ENCODE measurements at regions not wholly inside any gene's neighbourhood (a gene's known extent, or its start where the extent isn't known, plus 50 kb on each side); places are given as distances from the start of the nearest gene placed in this dataset.

GRCh38 chr5:96022971-96023370, 61.3 kb upstream of the ELL2 start:
- H3K4me3 Mint-ChIP-seq = no peak overlapping the region
- H3K27ac Mint-ChIP-seq = no peak overlapping the region
- H3K9me3 Mint-ChIP-seq = no peaks in the 10 kb centered on the region
- no peaks in the 10 kb centered on the region for H3K36me3 Mint-ChIP-seq
- ATAC-seq (replicated peaks) (no peak), DNase-seq (no peak)
- H3K27me3 Mint-ChIP-seq = no peaks in the 10 kb centered on the region
- H3K4me1 Mint-ChIP-seq = peaks cover 0 to 2% of the 10 kb centered on the region in 2 donors

GRCh38 chr5:96017951-96018350, 56.3 kb upstream of the ELL2 start:
- DNase-seq (no peak), ATAC-seq (replicated peaks) (no peak)
- Mint-ChIP-seq H3K4me3 (no peak overlapping the region), H3K36me3 (no peaks in the 10 kb centered on the region), H3K27me3 (no peaks in the 10 kb centered on the region), H3K27ac (no peak overlapping the region), H3K9me3 (peaks cover 0 to 2% of the 10 kb centered on the region in 2 donors), H3K4me1 (no peaks in the 10 kb centered on the region)

- peaks cover 0 to 2% of the 10 kb centered on the region in 2 donors for H3K9me3 Mint-ChIP-seq
- H3K27me3 Mint-ChIP-seq = no peaks in the 10 kb centered on the region
- ATAC-seq (replicated peaks) (no peak), DNase-seq (no peak)
- no peaks in the 10 kb centered on the region for H3K4me1 Mint-ChIP-seq
- no peaks in the 10 kb centered on the region for H3K36me3 Mint-ChIP-seq
- no peak overlapping the region for H3K27ac Mint-ChIP-seq
- H3K4me3 Mint-ChIP-seq = no peak overlapping the region
These were observed 54.6 kb upstream of the ELL2 start for GRCh38 chr5:96016216-96016615.

GRCh38 chr5:96015709-96016108, 54.1 kb upstream of the ELL2 start:
- H3K27me3 Mint-ChIP-seq = no peaks in the 10 kb centered on the region
- H3K9me3 Mint-ChIP-seq = peaks cover 0 to 2% of the 10 kb centered on the region in 2 donors
- H3K4me3 Mint-ChIP-seq = no peak overlapping the region
- DNase-seq (no peak), ATAC-seq (replicated peaks) (no peak)
- H3K27ac Mint-ChIP-seq = no peak overlapping the region
- no peaks in the 10 kb centered on the region for H3K36me3 Mint-ChIP-seq
- no peaks in the 10 kb centered on the region for H3K4me1 Mint-ChIP-seq

GRCh38 chr5:96014395-96014794, 52.7 kb upstream of the ELL2 start:
- H3K36me3 Mint-ChIP-seq = no peaks in the 10 kb centered on the region
- DNase-seq (no peak), ATAC-seq (replicated peaks) (no peak)
- H3K4me3 Mint-ChIP-seq = no peak overlapping the region
- peaks cover 0 to 6% of the 10 kb centered on the region in 2 donors for H3K9me3 Mint-ChIP-seq
- H3K27me3 Mint-ChIP-seq = no peaks in the 10 kb centered on the region
- no peak overlapping the region for H3K27ac Mint-ChIP-seq
- no peaks in the 10 kb centered on the region for H3K4me1 Mint-ChIP-seq

- Mint-ChIP-seq H3K36me3 (no peaks in the 10 kb centered on the region), H3K4me1 (no peaks in the 10 kb centered on the region), H3K9me3 (peaks cover 0 to 8% of the 10 kb centered on the region in 2 donors), H3K27ac (no peak overlapping the region), H3K27me3 (no peaks in the 10 kb centered on the region), H3K4me3 (no peak overlapping the region)
- DNase-seq (no peak), ATAC-seq (replicated peaks) (no peak)
These were observed 51.6 kb upstream of the ELL2 start for GRCh38 chr5:96013254-96013653.

GRCh38 chr5:96012399-96012798, 50.7 kb upstream of the ELL2 start:
- H3K36me3 Mint-ChIP-seq = no peaks in the 10 kb centered on the region
- no peak overlapping the region for H3K27ac Mint-ChIP-seq
- peaks cover 0 to 8% of the 10 kb centered on the region in 2 donors for H3K9me3 Mint-ChIP-seq
- H3K27me3 Mint-ChIP-seq = no peaks in the 10 kb centered on the region
- no peak overlapping the region for H3K4me3 Mint-ChIP-seq
- DNase-seq = no peak
- ATAC-seq (replicated peaks) = no peak
- no peaks in the 10 kb centered on the region for H3K4me1 Mint-ChIP-seq

All from stimulated activated naive B cell treated with anti-CD40 and anti-IgM and Interleukin-4, amounts not matched to agents 10 μg/mL and 1 μg/mL and 100 μg/mL, for 72 hours (primary cell).